SK-N-SH (cell line): ENCODE measurements at regions not wholly inside any gene's neighbourhood (a gene's known extent, or its start where the extent isn't known, plus 50 kb on each side); places are given as distances from the start of the nearest gene placed in this dataset.

Source experiments
- CTCF ChIA-PET: fragments of 300-600, 350-600 bp; formaldehyde crosslinking; extraction: SDS; loops from one replicate; lab custom pipeline; 2021; lab: Yijun Ruan, JAX
- POLR2A ChIA-PET: fragments of 350-600 bp; sonication (Branson Sonifier 250); formaldehyde crosslinking; extraction: SDS; loops from one replicate; lab custom pipeline; 2020; ENCODE audit warnings: antibody characterized with exemption, inconsistent platforms; lab: Yijun Ruan, JAX
- DNase-seq: peaks from one replicate; pipeline ENCODE4 v3.0.0; 2012
- H2AFZ ChIP-seq: fragments of 200-600 bp; sonication (generic); 2 replicates; pipeline ENCODE4 v1.8.1; 2016; ENCODE audit warnings: antibody characterized with exemption, mild to moderate bottlenecking, low read depth
- H3F3A ChIP-seq: fragments of 200-600 bp; sonication (generic); replicated peaks from 2 replicates; pipeline ENCODE3; 2016; ENCODE audit warnings: antibody characterized with exemption, mild to moderate bottlenecking; ENCODE audit not compliant: insufficient read depth
- H3K27ac ChIP-seq, 2 experiments: fragments of 200-500 bp in 1 of 2; fragments of 200-600 bp in 1 of 2; sonication (Bioruptor generic) in 1 of 2; sonication (generic), shearing (Covaris generic) in 1 of 2; 2 replicates each; pipeline versions ENCODE4 v1.5.1 to v1.6.1; 2014 to 2016; ENCODE audit warnings: low read depth in 2 of 2, inconsistent platforms in 1 of 2, low read length in 1 of 2, mild to moderate bottlenecking in 1 of 2, mixed read lengths in 1 of 2
- H3K27me3 ChIP-seq: fragments of 200-600 bp; sonication (generic), shearing (Covaris generic); 2 replicates; pipeline ENCODE4 v1.6.1; 2016; ENCODE audit warnings: mixed run types; ENCODE audit not compliant: insufficient read depth
- H3K36me3 ChIP-seq, 2 experiments: fragments of 200-500 bp in 1 of 2; fragments of 200-600 bp in 1 of 2; sonication (Bioruptor generic) in 1 of 2; sonication (generic) in 1 of 2; replicated peaks in 1 of 2; 2 replicates each; pipeline versions ENCODE3 to v1.5.1; 2014 to 2016; ENCODE audit warnings: low read length in 1 of 2, mild to moderate bottlenecking in 1 of 2; ENCODE audit not compliant: insufficient read depth in 2 of 2, control insufficient read depth in 1 of 2
- H3K4me1 ChIP-seq, 2 experiments: fragments of 200-500 bp in 1 of 2; fragments of 200-600 bp in 1 of 2; sonication (Bioruptor generic) in 1 of 2; sonication (generic), shearing (Covaris generic) in 1 of 2; 2 replicates each; pipeline versions ENCODE4 v1.5.1 to v1.6.1; 2014 to 2016; ENCODE audit warnings: low read depth in 1 of 2, low read length in 1 of 2, mixed run types in 1 of 2; ENCODE audit not compliant: insufficient read depth in 2 of 2, control insufficient read depth in 1 of 2
- H3K4me2 ChIP-seq: fragments of 200-600 bp; sonication (generic), shearing (Covaris generic); 2 replicates; pipeline ENCODE4 v1.6.1; 2017; ENCODE audit warnings: mixed run types
- H3K4me3 ChIP-seq, 2 experiments: fragments of 200-500 bp in 1 of 2; fragments of 200-600 bp in 1 of 2; sonication (Bioruptor generic) in 1 of 2; sonication (generic), shearing (Covaris generic) in 1 of 2; 2 replicates each; pipeline versions ENCODE4 v1.5.1 to v1.8.1; 2014 to 2016; ENCODE audit warnings: low read depth in 2 of 2, inconsistent platforms in 1 of 2, low read length in 1 of 2, mild to moderate bottlenecking in 1 of 2, mixed read lengths in 1 of 2, moderate library complexity in 1 of 2
- H3K79me2 ChIP-seq: fragments of 200-600 bp; sonication (generic); 2 replicates; pipeline ENCODE4 v1.8.1; 2017; ENCODE audit warnings: mild to moderate bottlenecking; ENCODE audit not compliant: insufficient read depth
- H3K9ac ChIP-seq: fragments of 200-600 bp; sonication (generic); 2 replicates; pipeline ENCODE4 v1.6.1; 2017; ENCODE audit warnings: mixed run types
- H3K9me2 ChIP-seq: fragments of 200-600 bp; sonication (generic); 2 replicates; pipeline ENCODE4 v1.6.1; 2017; ENCODE audit warnings: mixed run types
- H3K9me3 ChIP-seq: fragments of 200-600 bp; sonication (generic); 2 replicates; pipeline ENCODE4 v1.6.1; 2017; ENCODE audit warnings: mixed run types, mild to moderate bottlenecking, moderate library complexity
- H4K20me1 ChIP-seq: fragments of 200-600 bp; sonication (generic); 2 replicates; pipeline ENCODE4 v1.6.1; 2017; ENCODE audit warnings: mild to moderate bottlenecking, mixed run types; ENCODE audit not compliant: insufficient read depth
- CHD2 ChIP-seq: fragments of 150-350 bp; IDR thresholded peaks from 2 replicates; pipeline ENCODE4 v1.6.1; 2018; ENCODE audit warnings: low read length; ENCODE audit not compliant: partially characterized antibody
- CTCF ChIP-seq: fragments of 200-600 bp; sonication (generic); IDR thresholded peaks from 2 replicates; pipeline ENCODE4 v1.6.1; 2017; ENCODE audit warnings: antibody characterized with exemption, mild to moderate bottlenecking, moderate library complexity
- EZH2phosphoT487 ChIP-seq: fragments of 200-600 bp; sonication (generic); IDR thresholded peaks from 2 replicates; pipeline ENCODE4 v1.6.1; 2017; ENCODE audit warnings: low read depth, mixed run types, mild to moderate bottlenecking, antibody characterized with exemption, moderate library complexity, borderline replicate concordance
- FOXJ3 ChIP-seq: sonication (generic); formaldehyde crosslinking; IDR thresholded peaks from 2 replicates; pipeline ENCODE4 v1.5.1; 2020; ENCODE audit warnings: mild to moderate bottlenecking, missing genetic modification reagents
- GABPA ChIP-seq: IDR thresholded peaks from 2 replicates; pipeline ENCODE4 v1.4.0; 2012; ENCODE audit warnings: low read depth, mild to moderate bottlenecking
- IRF3 ChIP-seq: fragments of 150-350 bp; IDR thresholded peaks from 2 replicates; pipeline ENCODE4 v1.6.1; 2016; ENCODE audit warnings: mild to moderate bottlenecking, low read depth, low read length
- JUND ChIP-seq: IDR thresholded peaks from 2 replicates; pipeline ENCODE4 v1.4.0; 2012
- MEF2A ChIP-seq: IDR thresholded peaks from 2 replicates; pipeline ENCODE4 v1.4.0; 2012; ENCODE audit warnings: low read depth, borderline replicate concordance
- MXI1 ChIP-seq: IDR thresholded peaks from 2 replicates; pipeline ENCODE4 v1.6.1; 2012; ENCODE audit warnings: mild to moderate bottlenecking, low read depth, low read length, improper control_type of control experiment
- PBX3 ChIP-seq: IDR thresholded peaks from 2 replicates; pipeline ENCODE4; 2012
- POLR2AphosphoS5 ChIP-seq: IDR thresholded peaks from 2 replicates; pipeline ENCODE4 v1.6.1; 2012; ENCODE audit warnings: low read depth, low read length
- RAD21 ChIP-seq: IDR thresholded peaks from 2 replicates; pipeline ENCODE4 v1.6.1; 2012; ENCODE audit warnings: mild to moderate bottlenecking, low read length
- RFX5 ChIP-seq: IDR thresholded peaks from 2 replicates; pipeline ENCODE4 v1.6.1; 2012; ENCODE audit warnings: mild to moderate bottlenecking, improper control_type of control experiment, low read length
- SIN3A ChIP-seq: IDR thresholded peaks from 2 replicates; pipeline ENCODE4 v1.6.1; 2012; ENCODE audit warnings: low read depth, mild to moderate bottlenecking, low read length, moderate library complexity, borderline replicate concordance
- SMC3 ChIP-seq: IDR thresholded peaks from 2 replicates; pipeline ENCODE4 v1.6.1; 2012; ENCODE audit warnings: low read depth, low read length, improper control_type of control experiment
- TEAD4 ChIP-seq: IDR thresholded peaks from 2 replicates; pipeline ENCODE4 v1.4.0; 2012; ENCODE audit warnings: mild to moderate bottlenecking, borderline replicate concordance; ENCODE audit not compliant: insufficient read depth
- USF1 ChIP-seq: IDR thresholded peaks from 2 replicates; pipeline ENCODE4 v1.4.0; 2012; ENCODE audit warnings: low read depth, borderline replicate concordance
- WGBS: methylation state at CpG from one replicate; pipeline ENCODE4 v1.1.6; 2017; ENCODE audit warnings: low lambda C conversion rate; 5-methylcytosine and 5-hydroxymethylcytosine counted together

DNA sequence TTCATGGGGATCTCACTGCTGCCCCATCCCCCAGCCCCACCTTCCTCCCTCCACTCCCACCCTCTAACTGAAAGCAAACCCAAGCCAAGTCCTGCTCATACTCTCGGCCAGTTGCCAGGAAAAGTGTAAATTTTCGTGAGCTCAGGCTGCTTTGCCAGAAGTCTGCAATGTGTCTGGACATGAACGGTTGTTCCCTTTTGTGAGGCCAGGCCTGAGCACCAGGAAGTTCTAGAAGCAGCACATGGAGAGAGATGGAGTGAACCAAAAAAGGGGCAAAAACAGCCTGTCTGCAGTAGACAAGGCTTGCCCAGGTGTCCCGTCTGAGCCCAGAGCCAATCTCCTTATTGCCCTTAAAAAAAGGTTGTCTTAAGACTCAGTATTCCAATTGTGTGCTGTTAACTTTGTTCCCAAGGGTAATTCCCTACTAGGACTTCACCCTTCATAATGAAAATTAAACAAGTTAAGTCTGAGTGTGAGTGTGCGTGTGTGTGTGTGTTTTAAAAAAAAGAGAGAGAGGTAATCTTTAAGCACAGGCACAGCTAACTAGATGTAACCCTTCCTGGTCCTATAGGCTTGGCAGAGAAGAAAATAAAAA lies 247.1 kb downstream of the BCL11A start:
- ChIA-PET CTCF (no interaction called here), POLR2A (no interaction called here)
- 24% methylated on average over 5 of the region's 5 CpGs for WGBS
- Histone ChIP-seq H3K4me2 (no peak overlapping the region), H3K79me2 (no peaks in the 10 kb centered on the region), H3K27me3 (no peaks in the 10 kb centered on the region), H3K9me3 (no peaks in the 10 kb centered on the region), H3F3A (no peaks in the 10 kb centered on the region), H3K27ac (no peak overlapping the region), H3K4me1 (no peaks in the 10 kb centered on the region; a peak in 1 of 4 replicates), H3K9me2 (no peaks in the 10 kb centered on the region), H3K36me3 (no peaks in the 10 kb centered on the region), H4K20me1 (no peaks in the 10 kb centered on the region), H3K4me3 (no peak overlapping the region), H2AFZ (no peak overlapping the region), H3K9ac (no peak overlapping the region)
- no peak for TF ChIP-seq RFX5
- TF ChIP-seq PBX3 = no peak
- no peak for TF ChIP-seq FOXJ3
- TF ChIP-seq IRF3 = no peak
- no peak for TF ChIP-seq CHD2
- TF ChIP-seq GABPA = no peak
- no peak for TF ChIP-seq USF1
- no peak for TF ChIP-seq MEF2A
- no peak for TF ChIP-seq TEAD4
- TF ChIP-seq JUND = no peak
- TF ChIP-seq EZH2phosphoT487 = no peak
- TF ChIP-seq RAD21 = no peak
- TF ChIP-seq MXI1 = no peak
- TF ChIP-seq CTCF = no peak
- TF ChIP-seq SMC3 = no peak
- TF ChIP-seq POLR2AphosphoS5 = no peak
- TF ChIP-seq SIN3A = no peak
- DNase-seq = no peak
